ENCODE measurements at regions not wholly inside any gene's neighbourhood (a gene's known extent, or its start where the extent isn't known, plus 50 kb on each side); places are given as distances from the start of the nearest gene placed in this dataset.

- TF ChIP-seq CTCF (IDR thresholded peaks at IDR 0.05) (no peak), FOXJ3 (CRISPR knock-in tag; IDR thresholded peaks at IDR 0.05; ENCODE audit: borderline replicate concordance) (no peak), CBFB (CRISPR knock-in tag; IDR thresholded peaks at IDR 0.05; ENCODE audit: low read depth) (no peak), E2F1 (CRISPR knock-in tag; IDR thresholded peaks at IDR 0.05) (no peak), TP53 (CRISPR knock-in tag; IDR thresholded peaks at IDR 0.05) (no peak), NFYB (CRISPR knock-in tag; conservative IDR thresholded peaks at IDR 0.05; ENCODE audit: low read depth) (no peak), ETV6 (CRISPR knock-in tag; IDR thresholded peaks at IDR 0.05) (no peak), ATF1 (CRISPR knock-in tag; IDR thresholded peaks at IDR 0.05) (no peak), MAX (CRISPR knock-in tag; IDR thresholded peaks at IDR 0.05) (no peak), USF2 (CRISPR knock-in tag; IDR thresholded peaks at IDR 0.05) (no peak)
Observed at GRCh38 chr5:34485768-34486030, 170.4 kb upstream of the RAI14 start.
